Lower leg skin (tissue), 4 donors: ENCODE measurements at regions not wholly inside any gene's neighbourhood (a gene's known extent, or its start where the extent isn't known, plus 50 kb on each side); places are given as distances from the start of the nearest gene placed in this dataset.

Experiments used
- DNase-seq, 2 donors: peaks; one replicate each; pipeline ENCODE4 v3.0.0-alpha.2; 2019; ENCODE audit warnings: low spot score in 2 of 2
- H3K4me3 ChIP-seq: fragments of 200-600 bp; sonication (generic); 2 replicates; pipeline ENCODE4 v1.5.1; 2017; ENCODE audit warnings: mild to moderate bottlenecking, low read depth; ENCODE audit not compliant: poor library complexity, severe bottlenecking
- CTCF ChIP-seq, 3 donors: fragments of 450-650 bp; IDR thresholded peaks; one replicate each; pipeline ENCODE4 v1.5.1; 2016; ENCODE audit warnings: antibody characterized with exemption in 3 of 3, mild to moderate bottlenecking in 3 of 3, moderate library complexity in 2 of 3
- POLR2A ChIP-seq, 2 donors: fragments of 450-650 bp; IDR thresholded peaks; one replicate each; pipeline ENCODE4 v1.6.1; 2016 to 2017; ENCODE audit warnings: antibody characterized with exemption in 2 of 2, mild to moderate bottlenecking in 1 of 2, moderate library complexity in 1 of 2
- WGBS, 2 donors: methylation state at CpG; one replicate each; pipeline ENCODE4 v1.1.5; 2018; 5-methylcytosine and 5-hydroxymethylcytosine counted together
- intact Hi-C: fragments of 100-400 bp; cut with DNase I; formaldehyde crosslinking; loops from one replicate; pipeline ENCODE4 v1.15.0; 2023; ENCODE audit warnings: low total_unique reads

- 49 to 52% methylated on average over 7 of the region's 7 CpGs for WGBS, 2 donors
- no peak for TF ChIP-seq POLR2A (IDR thresholded peaks at IDR 0.05)
- no peak for TF ChIP-seq CTCF (IDR thresholded peaks at IDR 0.05)
- DNase-seq: no peak
- intact Hi-C loops: no loop called here
- no peak overlapping the region for H3K4me3 ChIP-seq
Observed at GRCh38 chr4:19739101-19739651, 512.5 kb upstream of the SLIT2 start.

DNA sequence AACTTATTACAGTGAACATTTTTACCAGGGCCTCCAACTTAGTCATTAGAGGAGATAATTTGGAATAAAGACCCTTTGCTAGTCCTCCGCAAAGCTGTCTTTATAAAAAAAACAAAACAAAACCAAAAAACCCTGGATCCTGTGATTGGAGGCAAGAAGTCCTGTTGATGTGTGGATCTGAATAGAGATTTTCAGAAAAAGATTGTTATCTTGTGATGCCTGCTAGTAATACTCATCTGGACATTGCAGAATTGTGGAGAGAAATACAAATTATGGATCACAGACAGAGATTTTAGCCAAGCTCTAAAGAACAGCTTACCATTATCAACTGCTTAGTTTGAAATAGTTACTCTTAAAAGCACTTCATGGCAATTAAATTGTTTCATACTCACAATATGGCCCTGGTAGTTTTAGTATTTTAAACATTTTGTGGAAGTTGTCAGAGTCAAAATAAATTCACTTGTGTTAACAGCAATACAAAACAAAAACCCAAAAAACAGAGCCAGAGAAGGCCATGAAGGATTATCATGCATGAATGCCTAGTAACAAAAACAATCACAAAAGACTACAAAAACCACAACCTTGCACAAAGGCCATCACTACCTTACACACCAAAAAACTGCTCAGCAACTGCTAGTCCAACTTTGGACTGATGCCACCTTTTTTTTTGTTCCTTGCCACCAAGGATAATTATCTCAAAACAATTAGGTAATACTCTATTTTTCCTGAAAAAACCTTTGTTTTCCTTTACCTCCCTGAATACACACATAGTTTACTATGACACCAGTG is 514.5 kb upstream of the SLIT2 start:
- 97 to 98% methylated on average over 1 of the region's 1 CpG for WGBS, 2 donors
- no peak for DNase-seq
- intact Hi-C loops: no loop called here
- TF ChIP-seq POLR2A (IDR thresholded peaks at IDR 0.05) (no peak), CTCF (IDR thresholded peaks at IDR 0.05) (no peak)
- no peak overlapping the region for H3K4me3 ChIP-seq

DNA sequence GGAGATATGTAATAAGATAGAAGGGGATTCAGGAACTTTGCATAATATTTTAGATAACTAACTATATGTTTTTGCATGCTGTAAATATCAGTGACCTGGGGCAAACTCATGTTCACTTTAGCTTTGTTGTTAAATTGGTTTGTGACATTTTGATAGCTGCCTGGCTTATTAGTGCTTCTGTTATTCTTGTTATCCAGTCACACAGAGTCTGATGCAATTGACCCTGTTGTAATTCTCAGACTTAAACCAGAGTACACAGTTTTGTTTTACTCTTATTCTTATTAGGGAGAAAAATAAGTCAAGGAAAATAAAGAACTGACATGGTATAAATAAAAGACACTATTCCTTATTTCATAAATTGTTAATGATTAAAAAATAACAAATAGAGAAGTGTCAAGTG is 516.7 kb upstream of the SLIT2 start:
- H3K4me3 ChIP-seq: no peak overlapping the region
- intact Hi-C loops: loop anchor here (2.0 kb wide), 1 partner anchor 58 kb away; no protein-coding TSS in a partner anchor
- DNase-seq: no peak
- TF ChIP-seq CTCF (IDR thresholded peaks at IDR 0.05): no peak
- TF ChIP-seq POLR2A (IDR thresholded peaks at IDR 0.05): no peak

GRCh38 chr4:19729886-19730651 is 521.6 kb upstream of the SLIT2 start:
- 41 to 50% methylated on average over 8 of the region's 8 CpGs for WGBS, 2 donors

DNA sequence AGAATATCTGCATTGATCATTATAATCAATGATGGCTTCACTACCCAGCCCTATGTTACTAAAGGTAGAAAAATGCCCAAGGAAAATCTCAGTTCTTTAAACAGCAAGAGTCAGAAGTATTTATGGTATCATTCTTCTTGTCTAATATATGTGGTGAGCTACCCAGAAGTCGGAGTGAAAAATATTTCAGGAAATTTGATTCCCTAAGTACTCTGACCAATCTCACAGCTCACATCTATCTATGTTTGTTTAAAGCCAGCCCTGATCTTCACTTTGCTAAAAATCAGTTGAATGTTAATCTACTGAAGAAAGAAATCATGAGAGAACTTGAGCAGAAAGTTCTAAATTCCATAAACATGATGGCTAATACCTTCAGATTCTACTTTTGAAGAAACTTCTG is 522.9 kb upstream of the SLIT2 start:
- H3K4me3 ChIP-seq: no peak overlapping the region
- intact Hi-C loops: no loop called here
- DNase-seq: no peak
- TF ChIP-seq POLR2A (IDR thresholded peaks at IDR 0.05) (no peak), CTCF (IDR thresholded peaks at IDR 0.05) (no peak)
- WGBS, 2 donors: 24 to 68% methylated on average over 1 of the region's 1 CpG

More at GRCh38 chr4:19729886-19730651, 521.6 kb upstream of the SLIT2 start:
- TF ChIP-seq CTCF (IDR thresholded peaks at IDR 0.05): no peak
- TF ChIP-seq POLR2A (IDR thresholded peaks at IDR 0.05): no peak
- H3K4me3 ChIP-seq: no peak overlapping the region
- no peak for DNase-seq
- intact Hi-C loops: no loop called here
